ENCODE measurements at regions not wholly inside any gene's neighbourhood (a gene's known extent, or its start where the extent isn't known, plus 50 kb on each side); places are given as distances from the start of the nearest gene placed in this dataset.

DNA sequence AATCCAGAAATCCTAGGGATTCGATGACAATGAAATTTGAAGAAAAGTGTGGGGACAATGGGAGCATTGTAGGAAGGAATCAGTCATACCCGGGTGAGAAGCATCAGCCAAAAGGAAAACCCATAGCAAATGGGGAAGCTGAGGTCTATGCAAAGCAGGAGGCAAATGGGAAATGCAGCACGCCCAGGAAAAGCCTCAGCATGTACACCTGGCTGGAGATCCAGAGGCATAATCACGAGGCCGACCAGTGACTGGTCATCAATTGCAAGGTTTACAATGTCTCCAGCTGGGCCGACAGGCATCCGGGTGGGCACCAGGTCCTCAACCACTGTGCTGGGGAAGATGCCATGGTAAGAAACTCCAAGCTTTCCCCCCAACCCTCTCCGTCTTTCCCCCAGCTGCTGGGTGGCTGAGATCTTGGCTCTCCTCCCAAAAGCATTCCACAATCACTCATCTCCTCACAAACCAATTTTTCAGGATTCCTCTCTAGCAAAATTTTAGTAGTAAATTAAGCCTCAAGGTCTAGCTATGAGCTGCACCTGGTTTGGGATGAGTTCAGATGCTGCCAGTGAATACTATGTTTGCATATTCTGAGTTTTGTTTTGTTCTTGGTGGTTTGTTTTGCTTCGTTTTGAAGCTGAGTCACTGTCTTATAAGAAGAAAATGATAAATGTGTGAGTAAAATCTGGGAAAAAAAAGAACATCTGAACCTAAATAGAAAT lies 98.0 kb upstream of the OR5AK2 start:
- TF ChIP-seq, protein P1, sequence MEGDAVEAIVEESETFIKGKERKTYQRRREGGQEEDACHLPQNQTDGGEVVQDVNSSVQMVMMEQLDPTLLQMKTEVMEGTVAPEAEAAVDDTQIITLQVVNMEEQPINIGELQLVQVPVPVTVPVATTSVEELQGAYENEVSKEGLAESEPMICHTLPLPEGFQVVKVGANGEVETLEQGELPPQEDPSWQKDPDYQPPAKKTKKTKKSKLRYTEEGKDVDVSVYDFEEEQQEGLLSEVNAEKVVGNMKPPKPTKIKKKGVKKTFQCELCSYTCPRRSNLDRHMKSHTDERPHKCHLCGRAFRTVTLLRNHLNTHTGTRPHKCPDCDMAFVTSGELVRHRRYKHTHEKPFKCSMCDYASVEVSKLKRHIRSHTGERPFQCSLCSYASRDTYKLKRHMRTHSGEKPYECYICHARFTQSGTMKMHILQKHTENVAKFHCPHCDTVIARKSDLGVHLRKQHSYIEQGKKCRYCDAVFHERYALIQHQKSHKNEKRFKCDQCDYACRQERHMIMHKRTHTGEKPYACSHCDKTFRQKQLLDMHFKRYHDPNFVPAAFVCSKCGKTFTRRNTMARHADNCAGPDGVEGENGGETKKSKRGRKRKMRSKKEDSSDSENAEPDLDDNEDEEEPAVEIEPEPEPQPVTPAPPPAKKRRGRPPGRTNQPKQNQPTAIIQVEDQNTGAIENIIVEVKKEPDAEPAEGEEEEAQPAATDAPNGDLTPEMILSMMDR (IDR thresholded peaks at IDR 0.05) = no peak
- TF ChIP-seq POLR2A (IDR thresholded peaks at IDR 0.05) = no peak

Data from adrenal gland (tissue), 5 donors.